ENCODE measurements at regions not wholly inside any gene's neighbourhood (a gene's known extent, or its start where the extent isn't known, plus 50 kb on each side); places are given as distances from the start of the nearest gene placed in this dataset.

DNA sequence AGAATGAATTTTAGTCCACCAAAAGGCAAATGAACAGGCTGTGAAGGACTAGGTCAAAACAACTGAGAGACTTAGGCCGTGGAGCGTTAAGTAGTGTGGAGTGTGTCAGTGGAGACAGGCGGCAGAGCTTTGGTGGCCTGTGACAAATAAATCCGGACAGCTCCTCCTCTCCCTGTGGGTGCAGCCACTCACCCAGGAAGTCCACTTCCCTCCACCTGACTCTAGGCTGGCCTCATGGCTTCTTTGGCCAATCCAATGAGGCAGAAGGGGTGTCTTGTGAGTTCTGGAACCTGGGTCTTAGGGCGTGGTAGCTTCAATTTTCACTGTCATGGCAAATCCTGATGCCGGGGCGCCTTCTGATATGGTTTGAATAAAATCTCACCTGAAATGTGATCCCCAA is 180.9 kb upstream of the C14orf180 start:
- TF ChIP-seq, protein P1, sequence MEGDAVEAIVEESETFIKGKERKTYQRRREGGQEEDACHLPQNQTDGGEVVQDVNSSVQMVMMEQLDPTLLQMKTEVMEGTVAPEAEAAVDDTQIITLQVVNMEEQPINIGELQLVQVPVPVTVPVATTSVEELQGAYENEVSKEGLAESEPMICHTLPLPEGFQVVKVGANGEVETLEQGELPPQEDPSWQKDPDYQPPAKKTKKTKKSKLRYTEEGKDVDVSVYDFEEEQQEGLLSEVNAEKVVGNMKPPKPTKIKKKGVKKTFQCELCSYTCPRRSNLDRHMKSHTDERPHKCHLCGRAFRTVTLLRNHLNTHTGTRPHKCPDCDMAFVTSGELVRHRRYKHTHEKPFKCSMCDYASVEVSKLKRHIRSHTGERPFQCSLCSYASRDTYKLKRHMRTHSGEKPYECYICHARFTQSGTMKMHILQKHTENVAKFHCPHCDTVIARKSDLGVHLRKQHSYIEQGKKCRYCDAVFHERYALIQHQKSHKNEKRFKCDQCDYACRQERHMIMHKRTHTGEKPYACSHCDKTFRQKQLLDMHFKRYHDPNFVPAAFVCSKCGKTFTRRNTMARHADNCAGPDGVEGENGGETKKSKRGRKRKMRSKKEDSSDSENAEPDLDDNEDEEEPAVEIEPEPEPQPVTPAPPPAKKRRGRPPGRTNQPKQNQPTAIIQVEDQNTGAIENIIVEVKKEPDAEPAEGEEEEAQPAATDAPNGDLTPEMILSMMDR (IDR thresholded peaks at IDR 0.05) = no peak
- no peak for TF ChIP-seq POLR2A (IDR thresholded peaks at IDR 0.05)
- no peak for TF ChIP-seq POLR2AphosphoS5 (IDR thresholded peaks at IDR 0.05)
- no peak for TF ChIP-seq EP300 (IDR thresholded peaks at IDR 0.05)
